KOPT-K1 (cell line): ENCODE measurements at regions not wholly inside any gene's neighbourhood (a gene's known extent, or its start where the extent isn't known, plus 50 kb on each side); places are given as distances from the start of the nearest gene placed in this dataset.

Experiments used
- H3K27ac ChIP-seq: fragments of 200-600 bp; sonication (generic); 2 replicates; pipeline ENCODE4 v1.5.1; 2016; ENCODE audit warnings: antibody characterized with exemption, mild to moderate bottlenecking, low read depth, low read length; ENCODE audit not compliant: poor library complexity, severe bottlenecking
- H3K36me3 ChIP-seq: fragments of 200-600 bp; sonication (generic); 2 replicates; pipeline ENCODE4 v1.5.1; 2017; ENCODE audit warnings: antibody characterized with exemption, mild to moderate bottlenecking, low read length, moderate library complexity; ENCODE audit not compliant: insufficient read depth
- H3K9me3 ChIP-seq: fragments of 200-600 bp; sonication (generic); 2 replicates; pipeline ENCODE4 v1.5.1; 2017; ENCODE audit warnings: antibody characterized with exemption, low read length, mild to moderate bottlenecking; ENCODE audit not compliant: insufficient read depth, poor library complexity, severe bottlenecking

DNA sequence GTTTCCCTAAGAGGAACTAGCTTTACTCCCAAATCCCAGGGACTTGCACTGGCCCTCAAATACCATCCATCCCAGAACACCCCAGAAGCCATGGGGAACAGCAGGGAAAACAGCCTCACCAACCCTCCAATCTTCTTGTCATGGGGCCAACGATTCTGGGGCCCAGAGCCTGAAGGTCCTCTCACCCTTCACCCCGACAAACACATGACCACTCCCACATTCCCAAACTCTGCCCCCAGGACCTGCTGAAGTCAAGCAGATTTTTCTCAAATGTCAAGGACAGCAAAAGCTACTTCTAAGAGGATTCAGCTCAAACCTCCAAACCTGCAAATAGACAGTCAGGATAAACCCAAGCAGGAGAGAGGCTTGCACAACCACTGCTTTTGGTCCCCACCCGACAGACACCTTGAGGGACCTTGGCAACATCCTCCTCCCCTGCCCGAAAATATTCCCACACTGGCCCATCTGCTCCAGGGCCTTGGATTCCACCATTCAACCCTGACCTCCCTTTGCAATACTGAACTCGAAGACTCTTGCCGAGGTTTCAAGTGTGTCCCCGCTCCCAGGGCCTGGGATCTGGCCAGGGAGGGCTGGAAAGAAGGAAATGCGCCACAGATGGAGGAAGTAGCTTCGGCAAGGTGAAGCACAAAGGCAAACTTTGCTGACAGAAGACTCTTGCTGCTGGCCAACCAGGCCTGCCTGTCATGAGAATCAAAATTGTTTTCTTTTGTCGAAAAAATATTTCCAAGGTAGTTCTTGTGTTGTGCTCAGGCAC lies 143.3 kb downstream of the ZFP36L2 start:
- Histone ChIP-seq H3K9me3 (no peaks in the 10 kb centered on the region), H3K36me3 (no peaks in the 10 kb centered on the region), H3K27ac (peak overlapping the region; percentile 56)

DNA sequence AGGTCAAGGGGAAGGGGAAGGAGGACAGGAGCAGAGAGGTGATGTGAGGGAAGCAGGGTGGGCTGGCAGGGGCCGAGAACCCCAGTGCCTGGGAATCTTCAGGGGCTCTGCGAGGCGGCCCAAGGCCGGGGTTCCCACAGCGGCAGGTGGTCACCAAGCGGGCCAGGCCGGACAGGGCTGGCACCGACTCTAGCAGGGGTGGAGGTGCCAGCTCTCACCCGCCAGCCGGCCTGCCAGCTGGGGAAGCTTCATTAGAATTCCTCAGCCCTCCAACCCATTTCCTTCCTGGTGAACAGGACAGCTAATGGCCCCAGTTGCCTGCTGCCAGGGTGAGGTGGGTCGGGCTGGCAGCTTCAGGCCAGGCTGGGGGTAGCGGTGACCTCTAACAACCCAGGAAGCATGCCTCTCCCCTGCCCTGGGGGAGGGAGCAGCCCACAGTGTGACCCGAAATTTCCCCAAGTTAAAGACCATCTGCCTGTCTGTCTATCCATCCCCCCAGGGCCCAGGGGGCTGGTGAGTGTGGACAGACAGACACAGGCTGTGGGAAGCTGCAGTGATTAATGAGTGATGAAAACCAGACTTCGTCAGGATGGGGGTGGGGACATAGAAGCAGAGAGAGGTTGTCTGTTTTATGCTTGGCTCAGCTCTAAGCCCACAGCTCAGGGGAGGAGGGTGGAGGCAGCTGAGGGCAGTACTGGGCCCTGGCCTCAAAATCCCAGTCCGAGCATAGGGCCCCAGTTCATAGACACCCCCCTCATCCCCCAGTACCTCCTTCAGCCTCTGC lies 144.1 kb downstream of the ZFP36L2 start:
- no peaks in the 10 kb centered on the region for H3K9me3 ChIP-seq
- peak overlapping the region; percentile 56 for H3K27ac ChIP-seq
- no peaks in the 10 kb centered on the region for H3K36me3 ChIP-seq

DNA sequence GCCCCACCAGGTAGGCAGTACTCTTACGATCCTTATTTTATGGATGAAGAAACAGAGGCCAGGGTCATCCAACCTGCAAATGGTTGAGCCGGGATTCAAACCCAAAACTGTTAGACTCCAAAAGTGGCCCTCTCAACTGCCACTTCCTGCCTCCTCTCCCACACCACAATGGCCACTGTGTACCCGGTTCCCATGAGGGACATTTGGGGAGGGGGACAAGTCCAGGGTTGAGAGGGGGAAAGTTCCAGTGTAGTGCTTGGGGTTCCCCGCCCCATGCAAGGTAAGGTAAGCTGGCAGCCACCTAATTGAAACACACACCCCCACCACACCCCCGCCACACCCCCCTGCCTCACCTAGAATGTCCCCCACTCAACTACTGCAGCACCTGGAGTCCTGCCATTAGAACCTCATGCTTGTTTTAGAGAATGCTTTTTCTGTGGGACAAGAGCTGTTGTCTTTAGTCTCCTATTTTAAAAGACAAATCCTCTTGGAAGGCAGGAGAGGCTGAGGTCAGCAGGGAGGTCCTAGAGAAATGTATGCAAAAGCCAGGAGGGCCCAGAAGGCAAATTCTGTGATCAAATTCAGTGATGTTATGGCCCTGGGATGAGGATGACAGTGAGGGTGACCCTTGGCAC lies 145.2 kb downstream of the ZFP36L2 start:
- Histone ChIP-seq H3K27ac (peak overlapping the region; percentile 74), H3K9me3 (no peaks in the 10 kb centered on the region), H3K36me3 (no peaks in the 10 kb centered on the region)

DNA sequence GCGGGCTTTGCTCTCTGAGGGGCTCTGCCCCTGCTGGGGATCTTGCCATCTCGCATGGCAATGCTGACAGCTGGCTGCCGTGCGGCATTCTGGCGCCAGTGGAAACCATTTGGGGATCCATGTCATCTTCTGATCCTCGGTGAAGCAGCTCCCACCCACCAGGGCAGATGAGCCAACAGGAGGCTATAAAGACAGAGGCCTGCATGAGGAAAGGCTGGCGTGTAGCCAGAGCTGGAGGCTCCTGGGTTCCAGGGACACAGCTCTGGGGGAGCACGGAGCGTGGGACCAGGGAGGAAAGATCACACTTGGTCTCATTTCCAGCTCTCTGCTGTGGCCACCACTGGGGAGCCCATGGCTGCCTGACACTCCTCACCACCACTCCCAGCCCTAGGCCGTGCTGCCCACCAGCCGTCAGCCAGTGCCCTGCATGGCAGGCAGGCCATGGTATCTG lies 145.8 kb downstream of the ZFP36L2 start:
- peak overlapping the region; percentile 74 for H3K27ac ChIP-seq
- no peaks in the 10 kb centered on the region for H3K36me3 ChIP-seq
- H3K9me3 ChIP-seq, result no peaks in the 10 kb centered on the region

DNA sequence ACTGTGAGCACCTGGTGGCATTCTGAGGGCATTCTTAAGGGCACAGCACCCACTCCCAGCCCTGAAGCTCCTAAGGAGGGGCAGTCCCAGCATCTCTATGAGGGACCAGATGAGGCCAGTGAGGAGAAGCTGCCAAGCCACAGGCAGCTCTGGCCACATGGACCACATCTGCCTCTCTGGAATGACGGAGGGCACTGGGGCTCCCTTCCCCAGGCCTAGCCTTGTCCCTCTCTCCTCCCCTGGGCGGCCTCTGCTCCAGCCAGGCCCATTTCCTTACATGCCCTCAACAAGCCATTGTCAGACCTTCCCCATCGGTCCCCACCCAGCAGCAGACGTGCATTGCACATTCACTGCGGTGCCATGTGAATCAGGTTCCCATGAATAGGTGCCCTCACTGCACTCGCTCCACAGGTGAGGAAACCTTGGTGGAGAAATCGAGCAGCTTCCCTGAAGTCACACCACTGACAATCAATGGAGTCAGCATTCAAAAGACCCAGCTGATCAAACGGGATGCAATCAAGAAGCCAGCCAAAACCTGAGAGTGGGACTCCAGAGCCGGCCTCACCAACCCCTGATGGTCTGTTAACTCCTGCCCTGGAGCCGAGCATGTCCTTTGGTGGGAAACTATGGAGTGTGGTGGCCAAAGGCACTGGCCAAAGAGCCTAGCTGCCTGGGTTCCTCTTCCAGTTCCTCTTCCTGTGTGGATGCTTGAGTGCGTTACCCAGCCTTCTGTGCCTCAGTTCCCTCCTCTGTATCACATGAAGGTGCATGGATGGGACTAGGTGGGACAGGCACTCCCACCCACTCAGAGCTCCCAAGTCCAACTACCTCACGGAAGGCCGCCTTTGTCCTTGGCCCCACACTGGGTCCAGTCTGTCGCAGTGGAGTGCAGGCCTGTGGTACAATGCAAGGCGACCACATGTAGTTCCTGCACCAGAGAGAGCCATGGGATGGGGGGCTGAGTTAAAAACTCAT lies 147.3 kb downstream of the ZFP36L2 start:
- peak overlapping the region; percentile 74 for H3K27ac ChIP-seq
- no peaks in the 10 kb centered on the region for H3K9me3 ChIP-seq
- H3K36me3 ChIP-seq, result no peaks in the 10 kb centered on the region

DNA sequence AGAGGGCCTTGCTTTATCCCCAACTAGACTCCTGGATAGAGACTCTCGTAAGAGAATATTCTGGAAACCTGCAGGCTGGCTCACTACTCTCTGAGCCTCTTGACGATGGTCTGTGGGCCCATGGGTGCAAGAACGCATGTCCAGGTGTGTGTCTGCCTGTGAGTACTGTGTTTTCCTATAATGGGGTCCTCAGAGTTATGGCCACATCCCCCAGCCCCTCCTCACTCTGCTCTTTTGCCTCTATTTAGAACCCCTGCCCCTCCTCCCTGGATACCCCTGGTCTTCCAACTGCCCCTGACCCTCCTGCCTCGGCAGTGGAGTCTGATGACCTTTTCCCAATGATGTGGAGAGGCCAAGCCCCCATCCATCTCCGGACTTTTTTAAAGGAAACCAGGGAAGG lies 148.1 kb downstream of the ZFP36L2 start:
- Histone ChIP-seq H3K27ac (peak overlapping the region; percentile 74), H3K9me3 (no peaks in the 10 kb centered on the region), H3K36me3 (no peaks in the 10 kb centered on the region)

DNA sequence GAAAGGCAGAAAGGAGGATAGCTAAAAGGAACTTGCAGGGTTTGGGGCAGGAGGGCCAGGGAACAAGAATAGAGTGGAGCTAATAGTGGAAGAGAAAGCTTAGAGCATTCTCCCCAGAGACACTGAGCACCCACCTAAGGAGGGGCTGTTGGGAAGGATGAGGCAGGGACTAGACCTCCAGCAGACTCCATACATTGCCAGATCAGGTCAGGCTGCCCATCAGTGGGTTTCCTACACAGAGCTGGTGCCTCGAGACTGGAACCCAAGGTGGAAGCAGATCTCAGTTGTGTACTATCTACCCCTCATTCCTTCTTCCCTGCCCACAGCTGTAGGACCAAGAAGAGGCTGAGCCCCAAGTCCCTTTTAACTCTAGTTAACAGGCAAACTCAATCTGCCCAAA lies 148.5 kb downstream of the ZFP36L2 start:
- no peaks in the 10 kb centered on the region for H3K36me3 ChIP-seq
- no peak overlapping the region for H3K27ac ChIP-seq
- no peaks in the 10 kb centered on the region for H3K9me3 ChIP-seq

DNA sequence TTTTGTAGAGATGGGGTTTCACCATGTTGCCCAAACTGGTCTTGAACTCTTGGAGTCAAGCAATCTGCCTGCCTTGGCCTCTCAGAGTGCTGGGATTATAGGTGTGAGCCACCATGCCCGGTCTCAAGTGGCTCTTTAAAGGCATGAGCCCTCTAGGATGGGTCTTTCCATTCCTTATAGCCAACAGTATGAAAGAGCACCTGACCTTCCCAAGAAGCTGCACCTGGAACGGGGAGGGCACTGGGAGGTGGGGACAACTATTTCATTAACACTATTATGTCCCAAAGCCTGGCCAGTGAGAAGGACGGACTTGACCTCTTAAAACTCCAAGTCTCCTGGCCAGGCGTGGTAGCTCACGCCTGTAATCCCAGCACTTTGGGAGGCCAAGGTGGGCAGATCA lies 149.7 kb downstream of the ZFP36L2 start:
- Histone ChIP-seq H3K9me3 (no peaks in the 10 kb centered on the region), H3K27ac (no peak overlapping the region), H3K36me3 (no peaks in the 10 kb centered on the region)

DNA sequence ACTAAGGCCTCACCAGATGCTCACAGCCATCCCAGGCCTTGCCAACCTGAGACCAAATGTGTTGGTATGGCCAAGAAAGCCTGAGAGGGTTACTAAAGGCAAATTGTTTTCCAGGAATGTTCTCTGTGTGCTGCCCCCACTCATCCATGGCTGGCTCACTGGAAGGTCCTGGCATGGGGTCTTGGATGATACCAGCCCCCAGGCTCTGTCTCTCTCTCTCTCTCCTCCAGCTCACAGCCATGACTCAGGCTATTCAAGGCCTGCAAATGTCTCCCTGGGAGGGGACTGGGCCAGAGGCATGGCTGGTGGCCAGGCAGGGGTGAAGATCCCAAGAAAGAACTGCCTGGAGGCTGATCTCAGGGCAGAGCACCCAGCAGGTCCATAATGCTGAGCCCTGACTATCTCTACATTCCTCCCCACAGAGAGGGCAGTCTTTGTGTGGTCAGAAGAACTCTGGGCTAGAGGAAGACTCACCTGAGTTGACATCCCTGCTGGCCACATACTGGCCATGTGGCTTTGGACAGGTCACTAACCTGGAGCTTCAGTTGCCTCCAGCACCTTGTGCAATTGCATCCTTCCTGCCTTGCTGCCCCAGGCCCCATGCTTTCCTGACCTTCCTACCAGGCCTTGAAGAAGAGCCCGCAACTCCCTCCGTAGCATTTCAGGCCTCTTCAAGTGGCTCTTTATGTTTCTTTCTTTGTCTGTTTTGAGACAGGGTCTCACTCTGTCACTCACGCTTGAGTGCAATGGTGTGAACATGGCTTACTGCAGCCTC lies 150.4 kb downstream of the ZFP36L2 start:
- no peaks in the 10 kb centered on the region for H3K9me3 ChIP-seq
- H3K27ac ChIP-seq, result no peak overlapping the region
- H3K36me3 ChIP-seq, result no peaks in the 10 kb centered on the region

DNA sequence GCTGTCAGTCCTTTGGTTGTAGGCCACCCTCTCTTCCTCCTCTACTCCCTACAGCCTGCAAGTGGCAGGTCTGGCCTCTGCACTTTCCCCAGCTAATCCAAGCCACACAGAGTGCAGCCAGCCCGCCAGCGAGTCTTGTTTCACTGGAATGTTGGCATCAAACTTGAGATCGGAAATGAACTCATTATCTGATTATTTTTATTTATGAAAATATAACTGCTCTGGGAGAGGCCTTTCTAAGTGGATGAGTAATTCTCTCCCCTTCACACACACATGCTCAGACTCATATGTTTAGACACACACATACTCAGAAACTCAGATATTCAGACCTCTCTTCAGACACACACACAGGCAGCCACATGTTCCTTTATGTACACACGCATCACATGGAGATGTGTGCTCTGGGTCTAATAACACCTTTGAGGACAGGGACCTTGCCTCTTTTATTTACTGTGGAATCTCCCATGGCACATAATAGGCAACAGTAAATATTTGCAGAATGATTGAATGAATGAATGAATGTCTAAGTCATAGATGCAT lies 151.3 kb downstream of the ZFP36L2 start:
- Histone ChIP-seq H3K27ac (no peak overlapping the region), H3K36me3 (no peaks in the 10 kb centered on the region), H3K9me3 (no peaks in the 10 kb centered on the region)

DNA sequence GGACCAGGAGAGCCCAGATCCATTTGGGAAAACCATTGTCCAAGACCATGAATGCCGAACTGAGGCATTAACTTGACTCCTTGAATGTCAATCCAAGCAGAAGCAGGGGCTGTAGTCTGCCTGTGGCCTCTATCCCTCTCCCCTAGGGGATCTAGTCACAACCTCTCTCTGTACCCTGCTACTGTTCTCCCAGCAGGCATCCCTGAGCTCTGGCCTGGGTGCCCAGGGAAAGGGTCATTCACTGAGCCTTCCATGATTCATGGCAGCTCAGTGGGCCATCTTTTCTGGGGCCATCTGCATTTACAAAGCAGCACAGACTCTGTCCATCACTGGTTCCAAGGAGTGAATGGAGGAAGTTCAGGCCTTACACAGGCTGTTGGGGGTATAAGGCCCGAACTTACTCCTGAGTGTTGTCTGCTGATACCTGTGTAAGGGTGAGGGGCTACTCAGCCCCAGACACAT lies 151.8 kb downstream of the ZFP36L2 start:
- Histone ChIP-seq H3K27ac (no peak overlapping the region), H3K36me3 (no peaks in the 10 kb centered on the region)

DNA sequence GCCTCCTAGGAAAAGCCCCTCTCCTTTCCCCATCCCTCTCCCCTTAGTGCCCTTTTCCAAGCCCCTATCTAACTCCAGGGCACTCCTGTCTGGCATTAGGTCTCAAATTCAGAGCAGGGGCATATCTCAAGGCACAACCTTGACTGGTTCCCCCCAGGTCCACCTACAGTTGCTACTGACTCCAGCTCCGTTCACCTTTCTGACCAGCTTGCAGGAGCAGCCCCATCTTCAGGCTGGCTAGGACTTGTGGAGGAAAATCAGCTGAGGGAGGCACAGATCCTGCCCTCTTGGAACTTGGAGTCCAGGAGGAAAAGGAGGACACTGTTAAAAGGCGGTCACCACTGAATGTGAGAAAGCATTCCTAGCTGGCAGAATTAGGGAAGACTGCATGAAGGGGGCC lies 152.4 kb downstream of the ZFP36L2 start:
- no peaks in the 10 kb centered on the region for H3K9me3 ChIP-seq
- no peaks in the 10 kb centered on the region for H3K36me3 ChIP-seq
- H3K27ac ChIP-seq, result no peak overlapping the region

More for the DNA sequence above, 151.8 kb downstream of the ZFP36L2 start:
- no peaks in the 10 kb centered on the region for H3K9me3 ChIP-seq

DNA sequence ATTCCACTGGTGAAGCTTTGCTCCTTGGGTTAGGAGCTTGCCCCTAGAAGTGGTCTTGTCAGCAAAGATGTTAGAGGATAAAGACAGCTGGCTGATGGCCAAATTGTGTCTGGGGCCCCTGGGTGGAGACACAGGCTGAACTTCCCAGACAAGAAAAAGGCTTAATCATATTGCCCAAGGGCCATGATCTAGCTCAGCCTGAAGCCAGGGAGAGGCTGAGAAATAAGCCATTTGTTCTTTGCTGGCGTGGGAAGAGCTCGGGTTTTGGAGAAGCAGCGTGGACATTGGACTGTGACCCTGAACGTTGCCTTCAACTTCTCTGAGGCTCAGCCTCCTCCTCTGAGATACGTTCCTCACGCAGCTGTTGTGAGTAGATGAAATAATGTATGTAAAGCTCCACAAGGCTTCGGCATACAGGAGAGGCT lies 153.0 kb downstream of the ZFP36L2 start:
- Histone ChIP-seq H3K9me3 (no peaks in the 10 kb centered on the region), H3K27ac (peak overlapping the region; percentile 3), H3K36me3 (no peaks in the 10 kb centered on the region)
